ENCODE measurements at regions not wholly inside any gene's neighbourhood (a gene's known extent, or its start where the extent isn't known, plus 50 kb on each side); places are given as distances from the start of the nearest gene placed in this dataset.
"Not testable (repeated sequence)": the region's sequence is repeated elsewhere in the genome, so short reads cannot be mapped to it uniquely, and the experiment has no call there.

- TF ChIP-seq CTCF (IDR thresholded peaks at IDR 0.05), result no peak
- DNase-seq (ENCODE audit: low spot score) (no peak), ATAC-seq (ENCODE audit: low FRiP score) (no peak)
Measured at GRCh38 chr12:28032811-28033537, 60.4 kb upstream of the PTHLH start.

DNA sequence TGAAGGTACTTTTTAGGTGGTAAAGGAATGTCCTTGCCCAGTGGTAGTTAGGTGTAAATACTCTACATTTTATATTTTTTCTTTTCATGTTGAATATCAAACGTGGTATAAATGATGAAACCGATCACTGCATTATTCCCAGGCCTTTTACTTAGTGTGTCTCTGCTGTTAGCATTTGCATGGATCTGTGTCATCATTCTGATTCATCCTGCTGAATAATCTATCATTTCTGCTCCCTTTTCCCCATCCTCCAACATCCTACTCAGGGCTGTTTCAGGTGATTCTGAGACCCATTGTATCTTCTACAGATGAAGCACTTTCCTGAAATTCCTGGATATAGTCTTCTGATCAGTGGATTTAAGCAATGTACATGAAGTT lies 61.0 kb upstream of the PTHLH start:
- no peak for TF ChIP-seq CTCF (IDR thresholded peaks at IDR 0.05)

GRCh38 chr12:28034271-28034670 lies 61.7 kb upstream of the PTHLH start:
- ATAC-seq (ENCODE audit: low FRiP score) (no peak), DNase-seq (ENCODE audit: low spot score) (no peak)
- no peak for TF ChIP-seq CTCF (IDR thresholded peaks at IDR 0.05)

More for the DNA sequence above, 61.0 kb upstream of the PTHLH start:
- DNase-seq (ENCODE audit: low spot score), result no peak
- no peak for ATAC-seq (ENCODE audit: low FRiP score)

DNA sequence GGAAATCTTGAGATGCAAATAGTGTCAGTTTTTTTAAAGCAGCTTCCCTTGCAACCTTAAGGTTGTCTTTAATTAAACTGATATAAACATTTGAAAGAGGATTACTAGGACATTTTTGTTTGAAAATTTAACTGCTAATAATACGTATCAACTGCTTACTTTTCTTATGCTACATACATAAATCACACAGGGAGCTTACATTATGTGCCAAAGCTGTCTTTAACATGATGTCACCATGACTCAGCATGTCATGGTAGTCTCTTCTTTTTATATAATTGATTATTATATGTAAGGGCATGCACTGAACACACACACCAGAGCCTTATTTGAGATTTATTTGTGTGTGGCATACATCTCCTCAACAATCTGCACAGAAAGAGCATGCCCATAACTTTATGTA lies 63.0 kb upstream of the PTHLH start:
- no peak for ATAC-seq (ENCODE audit: low FRiP score)
- DNase-seq (ENCODE audit: low spot score), result no peak
- no peak for TF ChIP-seq CTCF (IDR thresholded peaks at IDR 0.05)

GRCh38 chr12:28036940-28037339 lies 64.4 kb upstream of the PTHLH start:
- ATAC-seq (ENCODE audit: low FRiP score) (no peak), DNase-seq (ENCODE audit: low spot score) (no peak)
- TF ChIP-seq CTCF (IDR thresholded peaks at IDR 0.05), result no peak

GRCh38 chr12:28040246-28040645 lies 67.7 kb upstream of the PTHLH start:
- DNase-seq (ENCODE audit: low spot score), result no peak
- ATAC-seq (ENCODE audit: low FRiP score), result no peak
- no peak for TF ChIP-seq CTCF (IDR thresholded peaks at IDR 0.05)

GRCh38 chr12:28046600-28046999 lies 74.1 kb upstream of the PTHLH start:
- ATAC-seq (ENCODE audit: low FRiP score); DNase-seq (ENCODE audit: low spot score): not testable (repeated sequence)
